Stomach smooth muscle (tissue), 2 donors: ENCODE measurements at regions not wholly inside any gene's neighbourhood (a gene's known extent, or its start where the extent isn't known, plus 50 kb on each side); places are given as distances from the start of the nearest gene placed in this dataset.

ENCODE experiments used
- H3K27ac ChIP-seq: one replicate; pipeline ENCODE4 v1.7.0; 2013; ENCODE audit warnings: mild to moderate bottlenecking, low read length, inconsistent platforms
- H3K27me3 ChIP-seq, 2 donors: one replicate each; pipeline ENCODE4 v1.7.0; 2013; ENCODE audit warnings: low read length in 2 of 2; ENCODE audit not compliant: insufficient read depth in 2 of 2, control insufficient read depth in 1 of 2
- H3K36me3 ChIP-seq, 2 donors: one replicate each; pipeline ENCODE4 v1.7.0; 2013; ENCODE audit warnings: low read length in 2 of 2; ENCODE audit not compliant: control insufficient read depth in 2 of 2, insufficient read depth in 2 of 2
- H3K4me1 ChIP-seq: one replicate; pipeline ENCODE4 v1.7.0; 2013; ENCODE audit warnings: low read length; ENCODE audit not compliant: control insufficient read depth, insufficient read depth
- H3K4me3 ChIP-seq, 2 donors: one replicate each; pipeline ENCODE4 v1.7.0; 2013; ENCODE audit warnings: low read length in 2 of 2
- H3K9ac ChIP-seq, 2 donors: one replicate each; pipeline ENCODE4 v1.7.0; 2013; ENCODE audit warnings: low read length in 2 of 2, mild to moderate bottlenecking in 1 of 2
- H3K9me3 ChIP-seq, 2 donors: one replicate each; pipeline ENCODE4 v1.7.0; 2013; ENCODE audit warnings: low read length in 2 of 2; ENCODE audit not compliant: control insufficient read depth in 2 of 2
- donor health status: healthy.
- donor health status: Pancreatic carcinoma.

DNA sequence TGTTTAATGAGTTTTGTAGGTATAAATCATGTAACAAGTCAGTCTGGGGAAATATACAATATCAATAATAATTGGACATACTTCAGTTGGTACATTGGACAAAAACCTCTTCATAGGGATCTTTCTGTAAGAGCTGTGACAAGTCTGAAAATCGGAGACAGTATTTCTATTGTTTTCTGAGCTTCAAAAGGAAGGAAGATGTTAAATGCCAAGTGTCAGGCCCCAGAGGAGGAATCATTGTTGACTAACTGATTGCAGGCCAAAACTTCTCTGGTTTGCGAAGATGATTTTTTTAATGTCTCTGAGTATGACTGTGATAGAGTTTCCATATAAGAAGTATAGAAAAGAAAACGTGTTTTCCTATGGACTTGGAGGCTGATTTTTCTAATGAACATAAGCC is 316.4 kb downstream of the RNF144B start:
- H3K36me3 ChIP-seq, result no peaks in the 10 kb centered on the region
- no peak overlapping the region for H3K4me3 ChIP-seq
- H3K9me3 ChIP-seq, result no peaks in the 10 kb centered on the region
- no peaks in the 10 kb centered on the region for H3K4me1 ChIP-seq
- no peak overlapping the region for H3K9ac ChIP-seq
- no peak overlapping the region for H3K27ac ChIP-seq
- no peaks in the 10 kb centered on the region for H3K27me3 ChIP-seq

- Histone ChIP-seq H3K4me1 (no peaks in the 10 kb centered on the region), H3K4me3 (no peak overlapping the region), H3K27me3 (no peaks in the 10 kb centered on the region), H3K36me3 (no peaks in the 10 kb centered on the region), H3K9ac (no peak overlapping the region), H3K9me3 (no peaks in the 10 kb centered on the region), H3K27ac (no peak overlapping the region)
These were observed 320.7 kb downstream of the RNF144B start for GRCh38 chr6:18707714-18708439.

GRCh38 chr6:18712595-18712994 is 325.4 kb downstream of the RNF144B start:
- Histone ChIP-seq H3K27me3 (no peaks in the 10 kb centered on the region), H3K4me1 (no peaks in the 10 kb centered on the region), H3K27ac (no peak overlapping the region), H3K36me3 (no peaks in the 10 kb centered on the region), H3K4me3 (no peak overlapping the region), H3K9ac (no peak overlapping the region), H3K9me3 (no peaks in the 10 kb centered on the region)

GRCh38 chr6:18720075-18720474 is 332.9 kb downstream of the RNF144B start:
- Histone ChIP-seq H3K36me3 (no peaks in the 10 kb centered on the region), H3K9ac (no peak overlapping the region), H3K27ac (no peak overlapping the region), H3K4me1 (no peaks in the 10 kb centered on the region), H3K4me3 (no peak overlapping the region), H3K9me3 (no peaks in the 10 kb centered on the region), H3K27me3 (no peaks in the 10 kb centered on the region)

GRCh38 chr6:18724056-18724455 is 336.9 kb downstream of the RNF144B start:
- Histone ChIP-seq H3K36me3 (no peaks in the 10 kb centered on the region), H3K9me3 (no peaks in the 10 kb centered on the region), H3K4me1 (no peaks in the 10 kb centered on the region), H3K9ac (no peak overlapping the region), H3K27me3 (no peaks in the 10 kb centered on the region), H3K27ac (no peak overlapping the region), H3K4me3 (no peak overlapping the region)

DNA sequence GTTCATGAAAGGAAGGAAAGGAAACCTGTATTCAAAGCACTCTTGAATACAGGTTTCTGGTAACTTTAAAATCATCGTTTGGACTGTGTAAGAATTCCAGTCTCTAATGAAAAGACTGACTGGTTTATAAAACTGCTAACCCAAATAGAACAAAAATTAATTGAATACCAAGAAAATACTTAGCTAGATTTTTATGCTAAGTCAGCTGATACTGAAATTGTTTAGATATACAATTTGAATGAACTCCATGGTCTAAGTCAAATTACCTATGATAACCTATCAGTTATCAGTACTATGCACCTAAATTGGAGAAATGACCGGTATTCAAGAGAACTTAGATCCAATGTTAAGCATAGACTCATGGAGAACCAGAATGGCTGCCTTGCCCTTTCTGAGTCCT is 338.3 kb downstream of the RNF144B start:
- no peak overlapping the region for H3K9ac ChIP-seq
- no peaks in the 10 kb centered on the region for H3K4me1 ChIP-seq
- H3K36me3 ChIP-seq, result no peaks in the 10 kb centered on the region
- H3K4me3 ChIP-seq, result no peak overlapping the region
- no peaks in the 10 kb centered on the region for H3K27me3 ChIP-seq
- no peak overlapping the region for H3K27ac ChIP-seq
- H3K9me3 ChIP-seq, result no peaks in the 10 kb centered on the region

- H3K36me3 ChIP-seq, result no peaks in the 10 kb centered on the region
- H3K27ac ChIP-seq, result no peak overlapping the region
- H3K9me3 ChIP-seq, result no peaks in the 10 kb centered on the region
- H3K4me1 ChIP-seq, result no peaks in the 10 kb centered on the region
- H3K9ac ChIP-seq, result no peak overlapping the region
- H3K4me3 ChIP-seq, result no peak overlapping the region
- H3K27me3 ChIP-seq, result no peaks in the 10 kb centered on the region
These were observed 346.9 kb downstream of the RNF144B start for GRCh38 chr6:18733921-18734550.

- no peaks in the 10 kb centered on the region for H3K4me1 ChIP-seq
- no peaks in the 10 kb centered on the region for H3K27me3 ChIP-seq
- H3K36me3 ChIP-seq, result no peaks in the 10 kb centered on the region
- no peaks in the 10 kb centered on the region for H3K9me3 ChIP-seq
- no peak overlapping the region for H3K9ac ChIP-seq
- H3K27ac ChIP-seq, result no peak overlapping the region
- no peak overlapping the region for H3K4me3 ChIP-seq
These were observed 354.6 kb downstream of the RNF144B start for GRCh38 chr6:18741741-18742140.

GRCh38 chr6:18742406-18742805 is 355.3 kb downstream of the RNF144B start:
- Histone ChIP-seq H3K36me3 (no peaks in the 10 kb centered on the region), H3K9ac (no peak overlapping the region), H3K9me3 (no peaks in the 10 kb centered on the region), H3K27ac (no peak overlapping the region), H3K4me3 (no peak overlapping the region), H3K27me3 (no peaks in the 10 kb centered on the region), H3K4me1 (no peaks in the 10 kb centered on the region)

GRCh38 chr6:18746727-18747126 is 359.6 kb downstream of the RNF144B start:
- H3K27me3 ChIP-seq, result no peaks in the 10 kb centered on the region
- no peaks in the 10 kb centered on the region for H3K9me3 ChIP-seq
- H3K36me3 ChIP-seq, result no peaks in the 10 kb centered on the region
- H3K4me1 ChIP-seq, result no peaks in the 10 kb centered on the region
- H3K9ac ChIP-seq, result no peak overlapping the region
- no peak overlapping the region for H3K4me3 ChIP-seq
- no peak overlapping the region for H3K27ac ChIP-seq

- no peaks in the 10 kb centered on the region for H3K27me3 ChIP-seq
- no peaks in the 10 kb centered on the region for H3K4me1 ChIP-seq
- H3K27ac ChIP-seq, result no peak overlapping the region
- no peaks in the 10 kb centered on the region for H3K9me3 ChIP-seq
- no peak overlapping the region for H3K4me3 ChIP-seq
- H3K36me3 ChIP-seq, result no peaks in the 10 kb centered on the region
- no peak overlapping the region for H3K9ac ChIP-seq
These were observed 361.2 kb downstream of the RNF144B start for GRCh38 chr6:18748314-18748713.
